H1 (cell line): ENCODE measurements at regions not wholly inside any gene's neighbourhood (a gene's known extent, or its start where the extent isn't known, plus 50 kb on each side); places are given as distances from the start of the nearest gene placed in this dataset.

Experiments used
- CTCF ChIA-PET: fragments of 300-600 bp; sonication (Branson Sonifier 250); formaldehyde crosslinking; loops from one replicate; lab custom pipeline; 2021; ENCODE audit not compliant: partially characterized antibody; lab: Charles Lee
- POLR2A ChIA-PET: fragments of 300-600 bp; sonication (Branson Sonifier 250); formaldehyde crosslinking; loops from one replicate; lab custom pipeline; 2021; ENCODE audit warnings: inconsistent platforms; ENCODE audit not compliant: partially characterized antibody; lab: Charles Lee
- DNase-seq, 2 experiments: peaks; one replicate each; pipeline versions ENCODE4 v3.0.0 to v3.0.0-alpha.2; 2010 to 2022; ENCODE audit warnings: low spot score in 2 of 2, low read depth in 1 of 2, mixed read lengths in 1 of 2
- FAIRE-seq: peaks from 2 replicates; lab custom pipeline; 2011; peaks lifted over from hg19 to GRCh38; lab: Jason Lieb, UNC
- H2AFZ ChIP-seq: 2 replicates; pipeline ENCODE4 v1.8.1; 2012; ENCODE audit warnings: low read length, inconsistent platforms
- H2AK5ac ChIP-seq: 2 replicates; pipeline ENCODE4 v1.6.1; 2013; ENCODE audit warnings: low read depth, low read length
- H2BK120ac ChIP-seq: replicated peaks from 2 replicates; pipeline ENCODE3; 2013; ENCODE audit warnings: low read depth, low read length, inconsistent platforms
- H2BK12ac ChIP-seq: 2 replicates; pipeline ENCODE4 v1.6.1; 2013; ENCODE audit warnings: low read depth, low read length
- H2BK15ac ChIP-seq: 2 replicates; pipeline ENCODE4 v1.6.1; 2013; ENCODE audit warnings: low read length
- H2BK20ac ChIP-seq: 2 replicates; pipeline ENCODE4 v1.6.1; 2013; ENCODE audit warnings: low read length
- H2BK5ac ChIP-seq: 2 replicates; pipeline ENCODE4 v1.6.1; 2013; ENCODE audit warnings: low read depth, low read length
- H3K14ac ChIP-seq: 2 replicates; pipeline ENCODE4 v1.6.1; 2013; ENCODE audit warnings: inconsistent platforms; ENCODE audit not compliant: insufficient read length
- H3K18ac ChIP-seq: 2 replicates; pipeline ENCODE4 v1.6.1; 2013; ENCODE audit warnings: low read length; ENCODE audit errors: extremely low read depth
- H3K23ac ChIP-seq: 2 replicates; pipeline ENCODE4 v1.6.1; 2013; ENCODE audit warnings: inconsistent platforms; ENCODE audit not compliant: insufficient read length
- H3K23me2 ChIP-seq: 2 replicates; pipeline ENCODE4 v1.6.1; 2013; ENCODE audit warnings: low read depth, low read length
- H3K27ac ChIP-seq: 2 replicates; pipeline ENCODE4 v1.6.1; 2011; ENCODE audit warnings: low read depth, low read length, inconsistent platforms
- H3K27me3 ChIP-seq, 4 experiments: replicated peaks in 1 of 4; 1 replicate in 1 of 4; 2 replicates in 3 of 4; pipeline versions ENCODE4 v1.6.1 to v1.8.1; 2011 to 2013; ENCODE audit warnings: low read length in 3 of 4, mild to moderate bottlenecking in 3 of 4, inconsistent platforms in 2 of 4, mixed read lengths in 2 of 4, moderate library complexity in 1 of 4; ENCODE audit not compliant: control insufficient read depth in 3 of 4, insufficient read depth in 3 of 4; ENCODE audit errors: extremely low read depth in 1 of 4
- H3K36me3 ChIP-seq, 4 experiments: 2 replicates each; pipeline versions ENCODE4 v1.6.1 to v1.8.1; 2011 to 2013; ENCODE audit warnings: mild to moderate bottlenecking in 4 of 4, low read length in 3 of 4, moderate library complexity in 2 of 4, control low read depth in 1 of 4, inconsistent platforms in 1 of 4; ENCODE audit not compliant: insufficient read depth in 4 of 4, control insufficient read depth in 2 of 4
- H3K4ac ChIP-seq: replicated peaks from 2 replicates; pipeline ENCODE3; 2013; ENCODE audit warnings: low read length, low read depth, mixed read lengths, inconsistent platforms; ENCODE audit not compliant: insufficient read length
- H3K4me1 ChIP-seq, 4 experiments: replicated peaks in 1 of 4; 1 replicate in 1 of 4; 2 replicates in 3 of 4; pipeline versions ENCODE4 v1.6.1 to v1.8.1; 2011 to 2013; ENCODE audit warnings: low read length in 3 of 4, inconsistent platforms in 2 of 4, mixed read lengths in 1 of 4; ENCODE audit not compliant: insufficient read depth in 4 of 4, control insufficient read depth in 3 of 4
- H3K4me2 ChIP-seq, 2 experiments: 2 replicates each; pipeline versions ENCODE4 v1.6.1 to v1.8.1; 2011 to 2013; ENCODE audit warnings: low read depth in 2 of 2, low read length in 2 of 2, control low read depth in 1 of 2, inconsistent platforms in 1 of 2, mild to moderate bottlenecking in 1 of 2; ENCODE audit not compliant: insufficient read depth in 1 of 2
- H3K4me3 ChIP-seq, 4 experiments: fragments of 200-600, 300-600 bp in 1 of 4; sonication (generic), shearing (Covaris generic), sonication (Bioruptor Twin) in 1 of 4; 2 replicates each; pipeline versions ENCODE4 v1.5.1 to v1.8.1; 2011 to 2016; ENCODE audit warnings: low read length in 4 of 4, low read depth in 3 of 4, control low read depth in 2 of 4, inconsistent platforms in 2 of 4, mild to moderate bottlenecking in 2 of 4, mixed read lengths in 1 of 4, moderate library complexity in 1 of 4; ENCODE audit not compliant: insufficient read depth in 2 of 4; ENCODE audit errors: extremely low read depth in 1 of 4
- H3K56ac ChIP-seq: replicated peaks from 2 replicates; pipeline ENCODE3; 2013; ENCODE audit warnings: low read depth, mild to moderate bottlenecking, mixed read lengths, low read length, inconsistent platforms; ENCODE audit not compliant: insufficient read length
- H3K79me1 ChIP-seq: 2 replicates; pipeline ENCODE4 v1.6.1; 2013; ENCODE audit warnings: low read depth, low read length, control low read depth
- H3K79me2 ChIP-seq, 2 experiments: 2 replicates each; pipeline versions ENCODE4 v1.6.1 to v1.8.1; 2012 to 2013; ENCODE audit warnings: low read length in 2 of 2, mild to moderate bottlenecking in 2 of 2, inconsistent platforms in 1 of 2; ENCODE audit not compliant: insufficient read depth in 2 of 2, control insufficient read depth in 1 of 2
- H3K9ac ChIP-seq, 4 experiments: replicated peaks in 1 of 4; 1 replicate in 1 of 4; 2 replicates in 3 of 4; pipeline versions ENCODE4 v1.6.1 to v1.8.1; 2011 to 2013; ENCODE audit warnings: low read depth in 3 of 4, low read length in 3 of 4, control low read depth in 2 of 4, mild to moderate bottlenecking in 2 of 4, moderate library complexity in 2 of 4, inconsistent platforms in 1 of 4; ENCODE audit errors: extremely low read depth in 1 of 4
- H3K9me3 ChIP-seq, 2 experiments: 2 replicates each; pipeline versions ENCODE4 v1.6.1 to v1.8.1; 2012 to 2013; ENCODE audit warnings: mild to moderate bottlenecking in 2 of 2, moderate library complexity in 2 of 2, control low read depth in 1 of 2, inconsistent platforms in 1 of 2, low read depth in 1 of 2, low read length in 1 of 2, mixed read lengths in 1 of 2; ENCODE audit not compliant: insufficient read depth in 2 of 2
- H4K20me1 ChIP-seq, 2 experiments: replicated peaks in 1 of 2; 2 replicates each; pipeline versions ENCODE3 to v1.8.1; 2011 to 2013; ENCODE audit warnings: inconsistent platforms in 2 of 2, low read length in 2 of 2, mild to moderate bottlenecking in 1 of 2; ENCODE audit not compliant: insufficient read depth in 2 of 2, control insufficient read depth in 1 of 2
- H4K5ac ChIP-seq: 2 replicates; pipeline ENCODE4 v1.6.1; 2013; ENCODE audit warnings: low read length, low read depth, mixed read lengths, inconsistent platforms; ENCODE audit not compliant: insufficient read length
- H4K8ac ChIP-seq: 2 replicates; pipeline ENCODE4 v1.8.0; 2013; ENCODE audit warnings: mild to moderate bottlenecking, moderate library complexity, low read length, inconsistent platforms; ENCODE audit not compliant: insufficient read depth; ENCODE audit errors: extremely low read depth
- H4K91ac ChIP-seq: replicated peaks from 2 replicates; pipeline ENCODE3; 2013; ENCODE audit warnings: low read length, mixed read lengths, inconsistent platforms; ENCODE audit not compliant: insufficient read length
- E2F6 ChIP-seq: IDR thresholded peaks from 2 replicates; pipeline ENCODE4 v1.6.1; 2012; ENCODE audit warnings: inconsistent platforms
- SP1 ChIP-seq: IDR thresholded peaks from 2 replicates; pipeline ENCODE4 v1.6.1; 2011; ENCODE audit warnings: low read depth, low read length
- WGBS, 2 experiments: shearing (Covaris generic) in 1 of 2; methylation state at CpG; one replicate each; pipeline versions ENCODE4 v1.1.6 to v1.1.7; 2013 to 2015; ENCODE audit warnings: low lambda C conversion rate in 2 of 2, mixed read lengths in 2 of 2, inconsistent platforms in 1 of 2, low coverage in 1 of 2, missing lambda C conversion rate in 1 of 2; ENCODE audit not compliant: insufficient replicate concordance in 2 of 2, insufficient coverage in 1 of 2, insufficient read length in 1 of 2; ENCODE audit errors: extremely low coverage in 1 of 2, missing lambda C conversion rate in 1 of 2; 5-methylcytosine and 5-hydroxymethylcytosine counted together

GRCh38 chr3:43221076-43221475, 65.3 kb upstream of the SNRK start:
- no peaks in the 10 kb centered on the region for H3K79me2 ChIP-seq
- no peak overlapping the region for H3K4me3 ChIP-seq
- no peak overlapping the region for H2BK20ac ChIP-seq
- H2BK15ac ChIP-seq = no peak overlapping the region
- 88% methylated on average over 5 of the region's 6 CpGs; no CpG with 5 or more reads in 1 of the 2 experiments for WGBS, 2 experiments
- no peak overlapping the region for H2AK5ac ChIP-seq
- no peaks in the 10 kb centered on the region for H3K4me1 ChIP-seq
- H3K23ac ChIP-seq = no peak overlapping the region
- no peak overlapping the region for H2BK12ac ChIP-seq
- H4K8ac ChIP-seq = no peak overlapping the region
- H4K91ac ChIP-seq = no peak overlapping the region
- H3K36me3 ChIP-seq = no peaks in the 10 kb centered on the region
- DNase-seq = no peak
- H4K5ac ChIP-seq = no peak overlapping the region
- CTCF ChIA-PET = interaction anchor here (0.6 to 1.1 kb wide), 3 partner anchors 21 to 281 kb away, joined by 3 read pairs; no protein-coding TSS in a partner anchor
- H3K27me3 ChIP-seq = no peaks in the 10 kb centered on the region; a peak in 1 of 7 replicates
- POLR2A ChIA-PET = no interaction called here
- H3K56ac ChIP-seq = no peak overlapping the region
- no peaks in the 10 kb centered on the region for H4K20me1 ChIP-seq
- no peak overlapping the region for H3K14ac ChIP-seq
- no peak for TF ChIP-seq E2F6
- no peak for TF ChIP-seq SP1
- TF ChIP-seq, all 59 proteins: peak for 0
- FAIRE-seq = no peak
- no peak overlapping the region for H3K18ac ChIP-seq
- no peak overlapping the region for H3K4ac ChIP-seq
- H3K23me2 ChIP-seq = no peaks in the 10 kb centered on the region
- no peak overlapping the region for H3K27ac ChIP-seq
- H2BK5ac ChIP-seq = no peak overlapping the region
- no peaks in the 10 kb centered on the region for H3K79me1 ChIP-seq
- H3K4me2 ChIP-seq = no peak overlapping the region
- no peak overlapping the region for H2AFZ ChIP-seq
- no peak overlapping the region for H2BK120ac ChIP-seq
- peaks cover 3 to 7% of the 10 kb centered on the region in 2 experiments; a peak in 2 of 4 replicates for H3K9me3 ChIP-seq
- H3K9ac ChIP-seq = no peak overlapping the region
